ENCODE measurements at regions not wholly inside any gene's neighbourhood (a gene's known extent, or its start where the extent isn't known, plus 50 kb on each side); places are given as distances from the start of the nearest gene placed in this dataset.

DNA sequence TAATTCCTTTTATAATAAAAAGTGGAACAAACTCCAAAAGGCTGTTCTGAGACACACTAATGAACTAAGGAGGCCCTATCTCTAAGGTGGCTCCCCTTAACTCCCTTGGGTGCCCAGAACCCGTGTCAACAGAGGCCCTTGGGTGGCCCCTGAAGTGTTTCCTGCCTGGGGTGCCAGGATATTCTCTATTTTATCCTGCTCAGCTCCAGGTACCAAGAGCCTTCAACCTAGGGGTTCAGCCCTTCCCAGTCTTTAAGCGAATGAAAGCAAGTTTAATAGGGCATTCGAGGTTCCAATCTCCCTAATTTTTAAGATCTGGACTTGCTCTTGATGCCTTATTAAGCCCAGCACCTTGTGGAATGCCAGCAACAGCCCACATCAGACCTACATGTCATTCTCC is 64.4 kb upstream of the MYO3A start:
- TF ChIP-seq, protein P1, sequence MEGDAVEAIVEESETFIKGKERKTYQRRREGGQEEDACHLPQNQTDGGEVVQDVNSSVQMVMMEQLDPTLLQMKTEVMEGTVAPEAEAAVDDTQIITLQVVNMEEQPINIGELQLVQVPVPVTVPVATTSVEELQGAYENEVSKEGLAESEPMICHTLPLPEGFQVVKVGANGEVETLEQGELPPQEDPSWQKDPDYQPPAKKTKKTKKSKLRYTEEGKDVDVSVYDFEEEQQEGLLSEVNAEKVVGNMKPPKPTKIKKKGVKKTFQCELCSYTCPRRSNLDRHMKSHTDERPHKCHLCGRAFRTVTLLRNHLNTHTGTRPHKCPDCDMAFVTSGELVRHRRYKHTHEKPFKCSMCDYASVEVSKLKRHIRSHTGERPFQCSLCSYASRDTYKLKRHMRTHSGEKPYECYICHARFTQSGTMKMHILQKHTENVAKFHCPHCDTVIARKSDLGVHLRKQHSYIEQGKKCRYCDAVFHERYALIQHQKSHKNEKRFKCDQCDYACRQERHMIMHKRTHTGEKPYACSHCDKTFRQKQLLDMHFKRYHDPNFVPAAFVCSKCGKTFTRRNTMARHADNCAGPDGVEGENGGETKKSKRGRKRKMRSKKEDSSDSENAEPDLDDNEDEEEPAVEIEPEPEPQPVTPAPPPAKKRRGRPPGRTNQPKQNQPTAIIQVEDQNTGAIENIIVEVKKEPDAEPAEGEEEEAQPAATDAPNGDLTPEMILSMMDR (IDR thresholded peaks at IDR 0.05), result no peak
- TF ChIP-seq POLR2A (IDR thresholded peaks at IDR 0.05), result no peak
